ENCODE measurements at regions not wholly inside any gene's neighbourhood (a gene's known extent, or its start where the extent isn't known, plus 50 kb on each side); places are given as distances from the start of the nearest gene placed in this dataset.

GRCh38 chr21:28624626-28625025 lies 368.1 kb downstream of the LTN1 start:
- Histone ChIP-seq H3K79me2 (ENCODE audit: control insufficient read depth, low read length) (no peaks in the 10 kb centered on the region), H3K4me1 (ENCODE audit: control insufficient read depth, low read length) (no peaks in the 10 kb centered on the region), H3K9me2 (replicated peaks; ENCODE audit: control insufficient read depth, low read length) (no peaks in the 10 kb centered on the region), H3K4me2 (ENCODE audit: low read length) (no peak overlapping the region), H3K27ac (ENCODE audit: low read depth, low read length) (no peak overlapping the region), H3K36me3 (ENCODE audit: control insufficient read depth, low read length) (no peaks in the 10 kb centered on the region), H3F3A (ENCODE audit: control insufficient read depth, insufficient read depth) (no peaks in the 10 kb centered on the region), H3K9me3 (ENCODE audit: control insufficient read depth, insufficient read depth, low read length) (no peaks in the 10 kb centered on the region), H3K4me3 (ENCODE audit: low read length) (no peak overlapping the region), H4K20me1 (ENCODE audit: control insufficient read depth, insufficient read depth, low read depth, low read length) (no peaks in the 10 kb centered on the region), H3K27me3 (ENCODE audit: control insufficient read depth, low read length) (no peaks in the 10 kb centered on the region)
- no peak for TF ChIP-seq CTCF (IDR thresholded peaks at IDR 0.05; ENCODE audit: low read depth, low read length, poor library complexity, severe bottlenecking)

GRCh38 chr21:28617300-28617699 lies 375.4 kb downstream of the LTN1 start:
- Histone ChIP-seq H3K9me3 (ENCODE audit: control insufficient read depth, insufficient read depth, low read length) (no peaks in the 10 kb centered on the region), H3K9me2 (replicated peaks; ENCODE audit: control insufficient read depth, low read length) (no peaks in the 10 kb centered on the region), H3K79me2 (ENCODE audit: control insufficient read depth, low read length) (no peaks in the 10 kb centered on the region), H3K4me2 (ENCODE audit: low read length) (no peak overlapping the region), H3K4me3 (ENCODE audit: low read length) (no peak overlapping the region), H3K4me1 (ENCODE audit: control insufficient read depth, low read length) (no peaks in the 10 kb centered on the region), H3K27ac (ENCODE audit: low read depth, low read length) (no peak overlapping the region), H3F3A (ENCODE audit: control insufficient read depth, insufficient read depth) (no peaks in the 10 kb centered on the region), H3K36me3 (ENCODE audit: control insufficient read depth, low read length) (no peaks in the 10 kb centered on the region), H3K27me3 (ENCODE audit: control insufficient read depth, low read length) (no peaks in the 10 kb centered on the region), H4K20me1 (ENCODE audit: control insufficient read depth, insufficient read depth, low read depth, low read length) (no peaks in the 10 kb centered on the region)
- TF ChIP-seq EZH2phosphoT487 (IDR thresholded peaks at IDR 0.05; ENCODE audit: borderline replicate concordance, low read length) (no peak), CTCF (IDR thresholded peaks at IDR 0.05; ENCODE audit: low read depth, low read length, poor library complexity, severe bottlenecking) (no peak)

DNA sequence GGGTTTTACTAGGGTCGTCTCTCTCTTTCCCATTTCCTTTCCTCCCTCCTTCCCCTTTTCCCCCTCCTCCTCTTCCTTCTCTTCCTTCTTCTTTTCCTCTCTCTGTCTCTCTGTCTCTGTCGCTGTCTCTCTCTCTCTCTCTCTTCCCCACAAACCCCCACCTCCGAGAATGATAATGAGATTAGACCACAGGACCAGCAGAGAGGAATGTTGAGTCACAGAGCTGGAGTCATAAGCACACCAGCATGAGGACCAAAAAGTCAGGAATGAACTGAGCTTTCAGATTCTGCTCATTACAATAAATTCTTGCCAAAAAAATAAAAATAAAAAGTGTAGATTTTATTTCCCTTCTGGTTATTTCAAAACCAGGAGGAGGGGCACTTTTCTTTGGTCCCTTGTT lies 377.4 kb downstream of the LTN1 start:
- no peak overlapping the region for H3K4me2 ChIP-seq (ENCODE audit: low read length)
- no peaks in the 10 kb centered on the region for H3K27me3 ChIP-seq (ENCODE audit: control insufficient read depth, low read length)
- H3K36me3 ChIP-seq (ENCODE audit: control insufficient read depth, low read length) = no peaks in the 10 kb centered on the region
- no peak overlapping the region for H3K27ac ChIP-seq (ENCODE audit: low read depth, low read length)
- no peaks in the 10 kb centered on the region for H3K79me2 ChIP-seq (ENCODE audit: control insufficient read depth, low read length)
- H3K9me2 ChIP-seq (replicated peaks; ENCODE audit: control insufficient read depth, low read length) = no peaks in the 10 kb centered on the region
- H4K20me1 ChIP-seq (ENCODE audit: control insufficient read depth, insufficient read depth, low read depth, low read length) = no peaks in the 10 kb centered on the region
- H3K4me3 ChIP-seq (ENCODE audit: low read length) = no peak overlapping the region
- no peaks in the 10 kb centered on the region for H3K9me3 ChIP-seq (ENCODE audit: control insufficient read depth, insufficient read depth, low read length)
- H3K4me1 ChIP-seq (ENCODE audit: control insufficient read depth, low read length) = peaks cover 3% of the 10 kb centered on the region
- TF ChIP-seq EZH2phosphoT487 (IDR thresholded peaks at IDR 0.05; ENCODE audit: borderline replicate concordance, low read length) (no peak), CTCF (IDR thresholded peaks at IDR 0.05; ENCODE audit: low read depth, low read length, poor library complexity, severe bottlenecking) (no peak)
- no peaks in the 10 kb centered on the region for H3F3A ChIP-seq (ENCODE audit: control insufficient read depth, insufficient read depth)

GRCh38 chr21:28614791-28615190 lies 377.9 kb downstream of the LTN1 start:
- H4K20me1 ChIP-seq (ENCODE audit: control insufficient read depth, insufficient read depth, low read depth, low read length) = no peaks in the 10 kb centered on the region
- H3K9me2 ChIP-seq (replicated peaks; ENCODE audit: control insufficient read depth, low read length) = no peaks in the 10 kb centered on the region
- no peaks in the 10 kb centered on the region for H3F3A ChIP-seq (ENCODE audit: control insufficient read depth, insufficient read depth)
- no peaks in the 10 kb centered on the region for H3K36me3 ChIP-seq (ENCODE audit: control insufficient read depth, low read length)
- no peak overlapping the region for H3K4me2 ChIP-seq (ENCODE audit: low read length)
- no peak for TF ChIP-seq EZH2phosphoT487 (IDR thresholded peaks at IDR 0.05; ENCODE audit: borderline replicate concordance, low read length)
- TF ChIP-seq CTCF (IDR thresholded peaks at IDR 0.05; ENCODE audit: low read depth, low read length, poor library complexity, severe bottlenecking) = no peak
- H3K27ac ChIP-seq (ENCODE audit: low read depth, low read length) = no peak overlapping the region
- H3K4me1 ChIP-seq (ENCODE audit: control insufficient read depth, low read length) = peaks cover 4% of the 10 kb centered on the region
- H3K9me3 ChIP-seq (ENCODE audit: control insufficient read depth, insufficient read depth, low read length) = no peaks in the 10 kb centered on the region
- no peaks in the 10 kb centered on the region for H3K27me3 ChIP-seq (ENCODE audit: control insufficient read depth, low read length)
- H3K4me3 ChIP-seq (ENCODE audit: low read length) = no peak overlapping the region
- no peaks in the 10 kb centered on the region for H3K79me2 ChIP-seq (ENCODE audit: control insufficient read depth, low read length)
